ENCODE measurements at regions not wholly inside any gene's neighbourhood (a gene's known extent, or its start where the extent isn't known, plus 50 kb on each side); places are given as distances from the start of the nearest gene placed in this dataset.
"Not testable (repeated sequence)": the region's sequence is repeated elsewhere in the genome, so short reads cannot be mapped to it uniquely, and the experiment has no call there.

GRCh38 chr17:54465443-54465842, 435.2 kb upstream of the TOM1L1 start:
- not testable (repeated sequence) for TF ChIP-seq POLR2A, CTCF (IDR thresholded peaks at IDR 0.05)

All from esophagus squamous epithelium (tissue), 4 donors.